Transverse colon (tissue), 4 donors: ENCODE measurements at regions not wholly inside any gene's neighbourhood (a gene's known extent, or its start where the extent isn't known, plus 50 kb on each side); places are given as distances from the start of the nearest gene placed in this dataset.

ENCODE experiments used
- EP300 ChIP-seq: sonication (generic); formaldehyde crosslinking; IDR thresholded peaks from one replicate; pipeline ENCODE4 v1.6.1; 2017; ENCODE audit warnings: antibody characterized with exemption, low read depth
- POLR2A ChIP-seq: fragments of 450-650 bp; IDR thresholded peaks from one replicate; pipeline ENCODE4 v1.6.1; 2016; ENCODE audit warnings: antibody characterized with exemption, mild to moderate bottlenecking, moderate library complexity
- POLR2AphosphoS5 ChIP-seq, 3 donors: sonication (generic); formaldehyde crosslinking; IDR thresholded peaks; one replicate each; pipeline ENCODE4 v1.6.1; 2016; ENCODE audit warnings: antibody characterized with exemption in 3 of 3
- TF ChIP-seq, protein P1 (sequence below), 5 experiments: fragments of 200-600 bp in 3 of 5; fragments of 450-650 bp in 2 of 5; sonication (generic) in 3 of 5; IDR thresholded peaks; 1 replicate in 2 of 5; 2 replicates in 3 of 5; pipeline ENCODE4 v1.5.1; 2016 to 2017; ENCODE audit warnings: antibody characterized with exemption in 5 of 5, inconsistent platforms in 3 of 5, mild to moderate bottlenecking in 2 of 5, moderate library complexity in 1 of 5

- TF ChIP-seq, protein P1, sequence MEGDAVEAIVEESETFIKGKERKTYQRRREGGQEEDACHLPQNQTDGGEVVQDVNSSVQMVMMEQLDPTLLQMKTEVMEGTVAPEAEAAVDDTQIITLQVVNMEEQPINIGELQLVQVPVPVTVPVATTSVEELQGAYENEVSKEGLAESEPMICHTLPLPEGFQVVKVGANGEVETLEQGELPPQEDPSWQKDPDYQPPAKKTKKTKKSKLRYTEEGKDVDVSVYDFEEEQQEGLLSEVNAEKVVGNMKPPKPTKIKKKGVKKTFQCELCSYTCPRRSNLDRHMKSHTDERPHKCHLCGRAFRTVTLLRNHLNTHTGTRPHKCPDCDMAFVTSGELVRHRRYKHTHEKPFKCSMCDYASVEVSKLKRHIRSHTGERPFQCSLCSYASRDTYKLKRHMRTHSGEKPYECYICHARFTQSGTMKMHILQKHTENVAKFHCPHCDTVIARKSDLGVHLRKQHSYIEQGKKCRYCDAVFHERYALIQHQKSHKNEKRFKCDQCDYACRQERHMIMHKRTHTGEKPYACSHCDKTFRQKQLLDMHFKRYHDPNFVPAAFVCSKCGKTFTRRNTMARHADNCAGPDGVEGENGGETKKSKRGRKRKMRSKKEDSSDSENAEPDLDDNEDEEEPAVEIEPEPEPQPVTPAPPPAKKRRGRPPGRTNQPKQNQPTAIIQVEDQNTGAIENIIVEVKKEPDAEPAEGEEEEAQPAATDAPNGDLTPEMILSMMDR (IDR thresholded peaks at IDR 0.05): no peak
- TF ChIP-seq EP300 (no peak), POLR2A (no peak), POLR2AphosphoS5 (IDR thresholded peaks at IDR 0.05) (no peak)
Measured at GRCh38 chr13:59061621-59062020, 1102.1 kb downstream of the DIAPH3 start.
